ENCODE measurements at regions not wholly inside any gene's neighbourhood (a gene's known extent, or its start where the extent isn't known, plus 50 kb on each side); places are given as distances from the start of the nearest gene placed in this dataset.
"Not testable (repeated sequence)": the region's sequence is repeated elsewhere in the genome, so short reads cannot be mapped to it uniquely, and the experiment has no call there.

DNA sequence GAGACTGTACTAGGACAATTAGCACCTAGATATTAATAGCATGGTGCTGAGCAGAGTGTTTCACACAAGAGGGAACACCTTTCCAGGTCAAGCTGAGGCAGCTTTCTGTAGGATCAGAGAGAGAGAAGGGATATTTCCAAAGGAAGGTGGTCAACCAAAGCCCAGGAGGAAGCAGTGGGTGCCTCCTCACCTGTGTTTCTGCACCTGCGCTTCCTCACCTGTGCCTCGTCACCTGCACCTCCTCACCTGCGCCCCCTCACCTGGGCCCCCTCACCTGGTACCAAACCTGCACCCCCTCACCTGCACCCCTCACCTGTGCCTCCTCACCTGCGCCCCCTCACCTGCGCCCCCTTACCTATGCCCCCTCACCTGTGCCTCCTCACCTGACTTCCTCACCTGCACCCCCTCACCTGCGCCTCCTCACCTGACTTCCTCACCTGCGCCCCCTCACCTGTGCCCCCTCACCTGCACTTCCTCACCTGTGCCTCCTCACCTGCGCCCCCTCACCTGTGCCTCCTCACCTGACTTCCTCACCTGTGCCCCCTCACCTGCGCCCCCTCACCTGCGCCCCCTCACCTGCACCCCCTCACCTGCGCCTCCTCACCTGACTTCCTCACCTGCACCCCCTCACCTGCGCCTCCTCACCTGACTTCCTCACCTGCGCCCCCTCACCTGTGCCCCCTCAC, 67.9 kb downstream of the TTLL2 start:
- no peak for DNase-seq (ENCODE audit: low read depth in 2 of 3, low spot score in 2 of 3)

DNA sequence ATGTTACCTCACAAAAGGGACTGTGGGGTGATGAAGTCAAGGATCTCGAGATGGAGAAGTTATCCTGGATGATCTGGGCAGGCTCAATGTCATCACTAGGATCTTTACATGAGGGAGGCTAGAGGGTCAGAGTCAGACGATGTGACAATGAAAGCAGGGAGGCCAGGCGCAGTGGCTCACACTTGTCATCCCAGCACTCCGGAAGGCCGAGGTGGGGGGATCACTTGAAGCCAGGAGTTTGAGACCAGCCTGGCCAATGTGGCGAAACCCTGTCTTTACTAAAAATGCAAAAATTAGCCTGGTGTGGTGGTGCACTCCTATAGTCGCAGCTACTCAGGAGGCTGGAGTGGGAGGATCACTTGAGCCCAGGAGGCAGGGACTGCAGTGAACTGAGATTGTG, 68.8 kb downstream of the TTLL2 start:
- no peak for DNase-seq (ENCODE audit: low read depth in 2 of 3, low spot score in 2 of 3)

- DNase-seq (ENCODE audit: low read depth in 2 of 3, low spot score in 2 of 3): no peak
These were observed 69.5 kb downstream of the TTLL2 start for GRCh38 chr6:167394339-167394738.

DNA sequence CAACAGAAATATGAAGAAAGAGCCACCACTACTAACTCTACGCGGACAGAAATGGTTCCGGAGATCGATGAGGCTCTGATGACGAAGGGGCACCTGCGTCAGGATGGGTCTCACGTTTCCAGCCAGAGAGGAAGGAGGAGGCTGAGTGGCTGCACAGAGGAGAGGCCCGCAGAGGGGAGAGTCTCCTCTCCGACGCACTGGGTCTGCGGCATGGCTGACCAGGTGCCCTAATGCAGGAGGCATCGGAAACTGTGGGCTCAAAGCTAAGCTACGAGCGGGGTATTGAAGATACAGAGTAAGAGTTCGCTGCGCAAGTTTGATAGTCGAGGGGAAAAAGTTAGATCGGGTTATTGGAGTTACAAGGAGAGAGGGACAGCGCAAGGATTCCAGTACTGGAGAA, 69.9 kb downstream of the TTLL2 start:
- DNase-seq (ENCODE audit: low read depth in 2 of 3, low spot score in 2 of 3): no peak

DNA sequence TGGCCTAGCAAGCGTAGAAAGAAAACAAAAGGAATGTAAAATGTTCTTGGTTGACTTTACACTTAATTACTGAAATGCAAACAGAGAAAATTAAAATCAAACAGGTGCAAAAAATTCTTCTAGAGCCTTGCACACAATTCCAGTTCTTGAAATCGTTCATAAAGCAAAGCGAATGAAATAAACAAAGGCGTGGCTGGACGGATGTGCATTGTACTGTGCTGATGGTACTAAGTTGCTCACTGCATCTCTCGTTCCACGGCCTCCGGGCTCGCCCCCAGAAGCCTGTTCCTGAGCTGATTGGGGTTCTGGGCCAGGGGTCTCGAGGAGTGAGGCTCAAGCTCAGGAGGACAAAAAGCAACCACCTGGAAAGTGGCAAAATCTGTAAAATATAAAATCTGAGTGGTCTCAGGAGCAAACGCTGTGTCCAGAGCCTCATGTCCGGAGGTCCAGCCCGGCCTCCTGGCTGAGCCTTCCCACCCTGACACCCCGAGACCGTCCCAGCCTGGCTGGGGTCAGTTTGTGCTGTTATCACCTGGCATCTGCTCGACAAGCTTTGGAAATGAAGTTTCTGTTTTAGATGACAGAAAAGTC, 71.3 kb downstream of the TTLL2 start:
- DNase-seq (ENCODE audit: low read depth in 2 of 3, low spot score in 2 of 3): no peak

- no peak for DNase-seq (ENCODE audit: low read depth in 2 of 3, low spot score in 2 of 3)
These were observed 72.0 kb downstream of the TTLL2 start for GRCh38 chr6:167396659-167397490.

DNA sequence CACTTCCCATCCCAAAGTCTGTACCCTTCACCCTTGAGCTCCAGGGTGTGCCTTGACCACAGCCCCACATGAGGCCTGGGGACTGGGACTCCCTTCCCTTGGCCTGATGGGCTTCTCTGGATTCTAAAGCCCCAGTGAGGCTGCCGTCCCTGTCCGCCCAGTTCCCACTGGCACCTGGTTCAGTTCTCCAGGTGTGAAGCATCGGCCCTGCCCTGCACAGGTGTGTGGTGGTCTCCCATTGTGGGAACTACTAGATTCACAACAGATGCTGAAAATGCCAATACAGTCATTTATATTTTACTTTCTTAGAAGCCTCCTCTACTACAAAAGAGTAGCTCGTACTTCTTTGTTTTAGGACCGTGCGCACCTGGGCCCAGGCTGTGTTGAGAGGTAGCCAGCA, 72.8 kb downstream of the TTLL2 start:
- DNase-seq (ENCODE audit: low read depth in 2 of 3, low spot score in 2 of 3): no peak

DNA sequence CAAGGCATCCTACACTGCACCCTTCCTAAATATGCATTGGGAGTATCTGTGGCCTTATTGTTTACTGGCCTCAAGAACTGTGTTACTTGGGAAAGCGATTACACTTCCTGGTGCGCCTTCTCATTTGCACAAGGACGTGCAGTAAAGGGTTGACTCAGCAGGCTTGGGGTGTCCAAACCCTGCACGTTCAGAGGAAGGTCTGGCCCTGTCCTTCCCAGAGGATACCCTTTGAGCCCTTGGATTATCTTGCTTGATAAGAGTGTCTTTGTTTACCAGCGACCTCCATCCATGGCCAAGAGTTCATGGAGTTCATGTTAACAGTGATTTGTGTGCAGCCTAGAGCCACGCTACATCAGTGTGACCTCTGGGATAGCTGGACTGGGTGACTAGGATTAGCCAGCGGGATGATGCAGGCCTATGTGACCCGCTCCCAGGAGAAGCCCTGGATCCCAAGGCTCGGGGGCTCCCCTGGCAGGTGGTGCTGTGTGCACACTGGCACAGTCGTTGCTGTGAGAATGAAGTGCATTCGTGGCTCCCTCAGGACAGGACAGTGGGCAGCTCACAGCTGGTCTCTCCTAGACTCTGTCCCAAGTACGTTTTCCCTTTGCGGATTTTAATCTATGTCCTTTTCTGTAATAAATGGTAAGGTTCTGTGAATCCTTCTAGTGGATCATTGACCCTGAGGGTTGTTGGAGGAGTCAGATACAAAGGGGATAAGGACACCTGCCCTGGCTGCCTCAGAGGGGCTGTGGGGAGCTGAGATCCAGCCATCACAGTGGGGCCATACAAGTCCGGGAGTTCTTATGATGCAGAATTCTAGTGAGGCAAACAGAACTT, 73.5 kb downstream of the TTLL2 start:
- no peak for DNase-seq (ENCODE audit: low read depth in 2 of 3, low spot score in 2 of 3)

GRCh38 chr6:167399051-167399387, 74.1 kb downstream of the TTLL2 start:
- DNase-seq (ENCODE audit: low read depth in 2 of 3, low spot score in 2 of 3): no peak

DNA sequence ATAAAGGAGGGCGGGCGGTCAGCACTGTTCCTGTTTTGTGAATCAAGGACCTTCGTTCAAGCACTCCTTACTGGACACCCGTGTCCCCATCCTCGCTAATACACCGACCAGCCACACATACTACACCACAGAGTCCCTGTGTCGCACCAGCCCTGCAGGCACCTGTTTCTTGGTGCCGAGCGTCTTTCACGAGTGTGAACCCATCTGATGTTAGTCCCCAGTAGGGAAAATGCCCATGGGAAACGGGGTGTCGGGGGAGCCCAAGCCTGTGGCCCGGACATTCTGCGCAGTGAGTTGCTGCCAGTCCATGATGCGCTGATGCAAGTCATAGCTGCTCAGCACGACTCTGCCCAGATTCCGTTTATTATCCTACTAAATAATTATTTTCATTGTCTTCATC, 74.7 kb downstream of the TTLL2 start:
- no peak for DNase-seq (ENCODE audit: low read depth in 2 of 3, low spot score in 2 of 3)

- no peak for DNase-seq (ENCODE audit: low read depth in 2 of 3, low spot score in 2 of 3)
These were observed 75.7 kb downstream of the TTLL2 start for GRCh38 chr6:167400482-167401138.

DNA sequence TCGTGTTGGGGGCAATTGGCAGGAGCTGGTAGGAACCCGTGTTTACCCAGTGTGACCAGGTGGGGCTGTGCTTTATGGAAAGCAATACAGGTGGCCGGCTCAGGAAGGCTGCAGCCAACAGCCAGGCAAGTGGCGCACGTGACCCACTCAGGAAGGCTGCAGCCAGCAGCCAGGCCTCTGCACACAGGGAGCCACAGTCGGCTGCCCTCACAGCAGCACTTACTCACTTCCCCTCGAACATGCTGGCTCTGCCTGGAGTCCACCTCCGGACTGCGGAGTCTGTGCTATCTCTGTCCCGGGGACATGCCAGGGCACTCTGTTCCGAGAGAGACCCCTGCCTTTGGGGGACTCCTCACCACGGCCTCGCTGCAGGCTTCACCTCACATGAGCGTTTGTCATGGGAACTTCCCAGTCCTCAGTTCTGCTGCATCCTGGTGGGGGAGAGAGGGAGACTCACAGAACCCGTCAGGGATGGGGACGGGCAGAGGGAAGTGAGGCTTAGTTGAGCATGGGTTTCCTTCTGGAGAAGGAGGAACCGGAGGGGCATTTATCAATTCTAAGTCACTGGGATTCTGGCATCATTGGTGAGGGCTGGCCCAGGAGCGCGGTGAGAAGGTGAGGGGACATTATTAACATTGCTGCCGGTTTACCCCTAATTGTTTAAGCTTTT, 76.8 kb downstream of the TTLL2 start:
- no peak for DNase-seq (ENCODE audit: low read depth in 2 of 3, low spot score in 2 of 3)

DNA sequence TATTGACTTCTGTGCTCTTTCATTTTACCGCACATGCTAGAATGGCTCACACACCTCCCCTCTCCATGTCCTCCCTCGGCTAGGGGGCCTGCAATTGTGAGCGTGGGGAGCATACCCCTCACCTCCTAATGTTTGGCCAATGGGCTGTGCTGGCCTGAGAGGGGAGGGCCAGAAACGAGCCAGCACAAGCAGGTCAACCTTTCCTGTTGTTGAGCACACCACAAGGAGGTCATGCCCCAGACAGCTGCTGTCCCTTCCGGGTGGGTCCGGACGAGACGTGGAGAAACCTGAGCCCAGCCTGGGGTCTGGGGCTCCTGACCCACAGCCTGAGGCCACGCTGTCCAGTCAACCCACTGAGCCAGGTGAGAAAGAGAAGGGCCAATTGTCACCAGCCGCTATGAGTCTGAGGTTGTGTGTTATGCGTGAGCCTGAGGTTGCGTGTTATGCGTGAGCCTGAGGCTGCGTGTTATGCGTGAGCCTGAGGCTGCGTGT, 77.4 kb downstream of the TTLL2 start:
- DNase-seq (ENCODE audit: low read depth in 2 of 3, low spot score in 2 of 3): no peak

GRCh38 chr6:167403427-167403826, 78.5 kb downstream of the TTLL2 start:
- DNase-seq (ENCODE audit: low read depth in 2 of 3, low spot score in 2 of 3): no peak

GRCh38 chr6:167404385-167405049, 79.6 kb downstream of the TTLL2 start:
- no peak for DNase-seq (ENCODE audit: low read depth in 2 of 3, low spot score in 2 of 3)

GRCh38 chr6:167405778-167406532, 81.1 kb downstream of the TTLL2 start:
- DNase-seq (ENCODE audit: low read depth in 2 of 3, low spot score in 2 of 3): no peak

DNA sequence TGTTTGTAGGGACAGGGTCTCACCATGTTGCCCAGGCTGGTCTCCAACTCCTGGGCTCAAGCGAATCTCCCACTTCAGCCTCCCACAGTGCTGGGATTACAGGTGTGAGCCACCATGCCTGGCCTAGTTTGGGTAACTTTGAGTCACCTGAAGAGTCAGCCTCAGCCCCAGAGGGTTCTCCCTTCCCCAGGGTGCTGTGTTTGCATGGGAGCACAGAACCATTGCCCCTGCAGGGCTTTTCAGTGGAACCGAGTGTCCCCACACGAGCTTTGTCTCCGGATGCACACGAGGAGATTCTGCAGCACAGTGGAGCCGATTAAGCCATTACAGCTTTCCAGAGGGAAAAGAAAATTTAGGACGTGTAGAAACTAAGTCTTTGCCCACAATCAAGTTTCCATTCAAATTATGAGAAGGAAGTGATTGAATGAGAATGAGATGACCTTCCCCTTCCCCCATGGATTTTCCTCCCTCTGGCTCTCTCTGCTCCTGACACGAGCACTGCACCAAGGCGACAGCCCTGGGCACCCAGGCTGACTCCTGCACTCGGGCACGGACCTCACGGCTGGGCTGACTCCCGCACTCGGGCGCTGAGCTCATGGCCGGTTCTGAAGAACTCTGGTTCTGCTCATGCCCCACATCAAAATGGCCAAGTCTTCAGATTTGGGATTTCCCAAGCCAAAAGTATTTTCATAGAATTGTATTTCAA, 81.8 kb downstream of the TTLL2 start:
- DNase-seq (ENCODE audit: low read depth in 2 of 3, low spot score in 2 of 3): not testable (repeated sequence)
